SK-N-SH (cell line): ENCODE measurements at regions not wholly inside any gene's neighbourhood (a gene's known extent, or its start where the extent isn't known, plus 50 kb on each side); places are given as distances from the start of the nearest gene placed in this dataset.

Source experiments
- EP300 ChIP-seq, 2 experiments: IDR thresholded peaks; 2 replicates each; pipeline versions ENCODE4 v1.4.0 to v1.6.1; 2012; ENCODE audit warnings: borderline replicate concordance in 1 of 2, low read depth in 1 of 2, low read length in 1 of 2
- JUND ChIP-seq: IDR thresholded peaks from 2 replicates; pipeline ENCODE4 v1.4.0; 2012
- MAX ChIP-seq: IDR thresholded peaks from 2 replicates; pipeline ENCODE4 v1.4.0; 2012; ENCODE audit warnings: low read depth
- NRF1 ChIP-seq: IDR thresholded peaks from 2 replicates; pipeline ENCODE4 v1.6.1; 2012; ENCODE audit warnings: low read depth, mild to moderate bottlenecking, low read length
- PBX3 ChIP-seq: IDR thresholded peaks from 2 replicates; pipeline ENCODE4; 2012
- RFX5 ChIP-seq: IDR thresholded peaks from 2 replicates; pipeline ENCODE4 v1.6.1; 2012; ENCODE audit warnings: mild to moderate bottlenecking, improper control_type of control experiment, low read length
- TAF1 ChIP-seq: IDR thresholded peaks from 2 replicates; pipeline ENCODE4 v1.6.1; 2012; ENCODE audit warnings: low read depth, mild to moderate bottlenecking, low read length, moderate library complexity, borderline replicate concordance
- USF2 ChIP-seq: fragments of 150-350 bp; IDR thresholded peaks from 2 replicates; pipeline ENCODE4 v1.6.1; 2017; ENCODE audit warnings: antibody characterized with exemption, low read length, low read depth, borderline replicate concordance
- TF ChIP-seq, protein P1 (sequence below): fragments of 200-600 bp; sonication (generic); IDR thresholded peaks from 2 replicates; pipeline ENCODE4 v1.6.1; 2017; ENCODE audit warnings: antibody characterized with exemption, mild to moderate bottlenecking, moderate library complexity

GRCh38 chrX:137707348-137707747, 141.4 kb downstream of the ZIC3 start:
- TF ChIP-seq, protein P1, sequence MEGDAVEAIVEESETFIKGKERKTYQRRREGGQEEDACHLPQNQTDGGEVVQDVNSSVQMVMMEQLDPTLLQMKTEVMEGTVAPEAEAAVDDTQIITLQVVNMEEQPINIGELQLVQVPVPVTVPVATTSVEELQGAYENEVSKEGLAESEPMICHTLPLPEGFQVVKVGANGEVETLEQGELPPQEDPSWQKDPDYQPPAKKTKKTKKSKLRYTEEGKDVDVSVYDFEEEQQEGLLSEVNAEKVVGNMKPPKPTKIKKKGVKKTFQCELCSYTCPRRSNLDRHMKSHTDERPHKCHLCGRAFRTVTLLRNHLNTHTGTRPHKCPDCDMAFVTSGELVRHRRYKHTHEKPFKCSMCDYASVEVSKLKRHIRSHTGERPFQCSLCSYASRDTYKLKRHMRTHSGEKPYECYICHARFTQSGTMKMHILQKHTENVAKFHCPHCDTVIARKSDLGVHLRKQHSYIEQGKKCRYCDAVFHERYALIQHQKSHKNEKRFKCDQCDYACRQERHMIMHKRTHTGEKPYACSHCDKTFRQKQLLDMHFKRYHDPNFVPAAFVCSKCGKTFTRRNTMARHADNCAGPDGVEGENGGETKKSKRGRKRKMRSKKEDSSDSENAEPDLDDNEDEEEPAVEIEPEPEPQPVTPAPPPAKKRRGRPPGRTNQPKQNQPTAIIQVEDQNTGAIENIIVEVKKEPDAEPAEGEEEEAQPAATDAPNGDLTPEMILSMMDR, result no peak
- TF ChIP-seq MAX (no peak), TAF1 (no peak), RFX5 (no peak), NRF1 (no peak), USF2 (no peak), EP300 (IDR thresholded peaks at IDR 0.05; ENCODE audit: borderline replicate concordance in 1 of 2, low read depth in 1 of 2, low read length in 1 of 2) (no peak), JUND (no peak), PBX3 (no peak)
